ENCODE measurements at regions not wholly inside any gene's neighbourhood (a gene's known extent, or its start where the extent isn't known, plus 50 kb on each side); places are given as distances from the start of the nearest gene placed in this dataset.

DNA sequence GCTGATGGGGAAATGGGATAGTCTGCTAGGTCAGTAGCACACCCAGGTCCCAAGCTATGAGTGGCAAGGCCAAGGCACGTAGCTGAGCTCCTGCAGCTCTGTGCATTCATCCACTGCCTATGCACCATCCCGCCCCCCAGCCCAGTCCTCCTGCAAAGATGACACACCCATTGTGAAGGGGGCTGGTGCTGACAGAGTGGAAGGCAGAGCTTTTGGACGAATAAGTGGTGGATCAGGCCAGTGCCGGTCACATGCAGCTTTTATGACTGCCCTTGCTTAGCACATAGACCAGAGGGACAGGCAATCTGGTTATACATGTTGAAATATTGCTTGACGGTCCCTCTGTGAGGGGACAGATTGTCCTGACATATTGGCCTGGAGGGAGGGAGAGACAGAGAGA, 494.3 kb downstream of the PTPRU start:
- H3K79me2 ChIP-seq (ENCODE audit: control insufficient read depth, low read length) = no peaks in the 10 kb centered on the region

DNA sequence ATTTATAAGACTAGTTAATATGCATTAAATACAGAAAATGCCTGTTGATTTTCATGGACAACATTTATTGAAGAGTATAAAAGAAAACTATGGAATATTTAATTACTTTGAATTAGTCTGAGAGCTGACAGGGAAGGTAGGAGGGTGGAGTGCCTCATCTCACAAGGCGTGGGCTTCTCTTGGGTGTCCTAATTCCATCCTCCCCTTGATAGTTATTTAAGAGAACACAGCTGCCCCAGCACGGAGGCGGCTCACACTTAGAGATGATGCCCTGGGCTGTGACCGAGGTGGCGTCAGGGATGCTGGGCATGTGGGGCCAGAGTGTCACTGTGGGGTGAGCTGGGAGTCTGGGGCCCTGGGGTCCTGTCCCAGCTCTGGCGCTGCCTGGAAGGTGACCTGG, 493.0 kb downstream of the PTPRU start:
- no peaks in the 10 kb centered on the region for H3K36me3 ChIP-seq (ENCODE audit: control insufficient read depth, low read length)
- H3K4me2 ChIP-seq (ENCODE audit: low read length) = no peak overlapping the region
- no peaks in the 10 kb centered on the region for H3K4me1 ChIP-seq (ENCODE audit: control insufficient read depth, low read length)
- no peak for TF ChIP-seq EZH2phosphoT487 (IDR thresholded peaks at IDR 0.05; ENCODE audit: borderline replicate concordance, low read length)
- TF ChIP-seq, protein P1, sequence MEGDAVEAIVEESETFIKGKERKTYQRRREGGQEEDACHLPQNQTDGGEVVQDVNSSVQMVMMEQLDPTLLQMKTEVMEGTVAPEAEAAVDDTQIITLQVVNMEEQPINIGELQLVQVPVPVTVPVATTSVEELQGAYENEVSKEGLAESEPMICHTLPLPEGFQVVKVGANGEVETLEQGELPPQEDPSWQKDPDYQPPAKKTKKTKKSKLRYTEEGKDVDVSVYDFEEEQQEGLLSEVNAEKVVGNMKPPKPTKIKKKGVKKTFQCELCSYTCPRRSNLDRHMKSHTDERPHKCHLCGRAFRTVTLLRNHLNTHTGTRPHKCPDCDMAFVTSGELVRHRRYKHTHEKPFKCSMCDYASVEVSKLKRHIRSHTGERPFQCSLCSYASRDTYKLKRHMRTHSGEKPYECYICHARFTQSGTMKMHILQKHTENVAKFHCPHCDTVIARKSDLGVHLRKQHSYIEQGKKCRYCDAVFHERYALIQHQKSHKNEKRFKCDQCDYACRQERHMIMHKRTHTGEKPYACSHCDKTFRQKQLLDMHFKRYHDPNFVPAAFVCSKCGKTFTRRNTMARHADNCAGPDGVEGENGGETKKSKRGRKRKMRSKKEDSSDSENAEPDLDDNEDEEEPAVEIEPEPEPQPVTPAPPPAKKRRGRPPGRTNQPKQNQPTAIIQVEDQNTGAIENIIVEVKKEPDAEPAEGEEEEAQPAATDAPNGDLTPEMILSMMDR (IDR thresholded peaks at IDR 0.05; ENCODE audit: low read depth, low read length, poor library complexity, severe bottlenecking) = no peak
- H3K27ac ChIP-seq (ENCODE audit: low read depth, low read length) = no peak overlapping the region
- no peaks in the 10 kb centered on the region for H3K27me3 ChIP-seq (ENCODE audit: control insufficient read depth, low read length)
- H4K20me1 ChIP-seq (ENCODE audit: control insufficient read depth, insufficient read depth, low read depth, low read length) = no peaks in the 10 kb centered on the region
- H3K4me3 ChIP-seq (ENCODE audit: low read length) = no peak overlapping the region
- no peaks in the 10 kb centered on the region for H3F3A ChIP-seq (ENCODE audit: control insufficient read depth, insufficient read depth)
- H3K9me3 ChIP-seq (ENCODE audit: control insufficient read depth, insufficient read depth, low read length) = no peaks in the 10 kb centered on the region
- no peaks in the 10 kb centered on the region for H3K9me2 ChIP-seq (replicated peaks; ENCODE audit: control insufficient read depth, low read length)
- H3K79me2 ChIP-seq (ENCODE audit: control insufficient read depth, low read length) = no peaks in the 10 kb centered on the region

More for the DNA sequence above, 494.3 kb downstream of the PTPRU start:
- TF ChIP-seq, protein P1 (IDR thresholded peaks at IDR 0.05; ENCODE audit: low read depth, low read length, poor library complexity, severe bottlenecking) = no peak
- TF ChIP-seq EZH2phosphoT487 (IDR thresholded peaks at IDR 0.05; ENCODE audit: borderline replicate concordance, low read length) = no peak
- Histone ChIP-seq H3K9me3 (ENCODE audit: control insufficient read depth, insufficient read depth, low read length) (no peaks in the 10 kb centered on the region), H3K9me2 (replicated peaks; ENCODE audit: control insufficient read depth, low read length) (no peaks in the 10 kb centered on the region), H3K36me3 (ENCODE audit: control insufficient read depth, low read length) (no peaks in the 10 kb centered on the region), H4K20me1 (ENCODE audit: control insufficient read depth, insufficient read depth, low read depth, low read length) (no peaks in the 10 kb centered on the region), H3K4me3 (ENCODE audit: low read length) (no peak overlapping the region), H3K4me1 (ENCODE audit: control insufficient read depth, low read length) (no peaks in the 10 kb centered on the region), H3K27ac (ENCODE audit: low read depth, low read length) (no peak overlapping the region), H3K4me2 (ENCODE audit: low read length) (no peak overlapping the region), H3F3A (ENCODE audit: control insufficient read depth, insufficient read depth) (no peaks in the 10 kb centered on the region), H3K27me3 (ENCODE audit: control insufficient read depth, low read length) (no peaks in the 10 kb centered on the region)

DNA sequence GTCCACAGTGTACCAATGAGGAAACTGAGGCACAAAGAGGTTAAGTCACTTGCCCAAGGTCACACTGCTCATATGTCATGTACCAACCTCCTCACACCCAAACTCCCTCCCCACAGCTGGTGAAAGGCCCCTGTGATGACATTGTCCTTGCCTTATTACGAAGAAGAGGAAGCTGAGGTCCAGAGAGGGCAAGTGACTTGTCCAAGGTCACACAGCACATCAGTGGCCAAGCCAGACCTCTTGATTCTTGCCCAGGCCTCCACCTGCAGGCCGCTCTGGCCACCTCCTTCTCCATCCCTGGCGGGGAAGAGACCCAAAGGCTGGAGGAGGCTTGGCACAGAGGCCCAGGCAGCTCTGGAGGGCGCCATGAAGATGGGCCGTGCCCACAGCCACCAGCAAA, 492.4 kb downstream of the PTPRU start:
- H3K36me3 ChIP-seq (ENCODE audit: control insufficient read depth, low read length) = no peaks in the 10 kb centered on the region
- no peaks in the 10 kb centered on the region for H3K79me2 ChIP-seq (ENCODE audit: control insufficient read depth, low read length)
- H4K20me1 ChIP-seq (ENCODE audit: control insufficient read depth, insufficient read depth, low read depth, low read length) = no peaks in the 10 kb centered on the region
- no peaks in the 10 kb centered on the region for H3K9me2 ChIP-seq (replicated peaks; ENCODE audit: control insufficient read depth, low read length)
- H3K9me3 ChIP-seq (ENCODE audit: control insufficient read depth, insufficient read depth, low read length) = peaks cover under 1% of the 10 kb centered on the region; the same call in 1 of the 2 replicates
- TF ChIP-seq, protein P1 (IDR thresholded peaks at IDR 0.05; ENCODE audit: low read depth, low read length, poor library complexity, severe bottlenecking) = no peak
- H3K4me3 ChIP-seq (ENCODE audit: low read length) = no peak overlapping the region
- no peak overlapping the region for H3K4me2 ChIP-seq (ENCODE audit: low read length)
- H3K4me1 ChIP-seq (ENCODE audit: control insufficient read depth, low read length) = no peaks in the 10 kb centered on the region
- no peaks in the 10 kb centered on the region for H3K27me3 ChIP-seq (ENCODE audit: control insufficient read depth, low read length)
- H3F3A ChIP-seq (ENCODE audit: control insufficient read depth, insufficient read depth) = no peaks in the 10 kb centered on the region
- no peak overlapping the region for H3K27ac ChIP-seq (ENCODE audit: low read depth, low read length)

DNA sequence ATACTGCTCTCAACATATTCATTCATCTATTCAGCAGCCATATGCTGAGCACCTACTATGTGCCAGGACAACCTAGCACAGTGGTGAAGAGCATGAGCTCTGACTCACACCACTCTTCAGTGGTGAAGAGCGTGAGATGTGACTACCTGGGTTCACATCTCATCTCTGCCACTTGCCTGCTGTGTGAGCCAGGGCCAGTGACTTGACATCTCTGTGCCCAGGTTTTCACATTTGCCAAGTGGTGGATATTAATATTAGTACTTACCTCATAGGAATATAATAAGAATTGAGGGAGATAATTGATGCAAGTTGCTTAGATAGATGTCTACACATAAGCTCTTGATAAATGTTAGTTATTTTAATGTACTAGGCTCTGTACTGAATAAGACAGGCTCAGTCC, 488.9 kb downstream of the PTPRU start:
- no peak for TF ChIP-seq EZH2phosphoT487 (IDR thresholded peaks at IDR 0.05; ENCODE audit: borderline replicate concordance, low read length)
- TF ChIP-seq, protein P1 (IDR thresholded peaks at IDR 0.05; ENCODE audit: low read depth, low read length, poor library complexity, severe bottlenecking) = no peak
- no peaks in the 10 kb centered on the region for H3K4me1 ChIP-seq (ENCODE audit: control insufficient read depth, low read length)
- H3F3A ChIP-seq (ENCODE audit: control insufficient read depth, insufficient read depth) = no peaks in the 10 kb centered on the region
- no peak overlapping the region for H3K27ac ChIP-seq (ENCODE audit: low read depth, low read length)
- no peaks in the 10 kb centered on the region for H4K20me1 ChIP-seq (ENCODE audit: control insufficient read depth, insufficient read depth, low read depth, low read length)
- H3K36me3 ChIP-seq (ENCODE audit: control insufficient read depth, low read length) = no peaks in the 10 kb centered on the region
- peaks cover 6% of the 10 kb centered on the region; the same call in 1 of the 2 replicates for H3K9me3 ChIP-seq (ENCODE audit: control insufficient read depth, insufficient read depth, low read length)
- no peaks in the 10 kb centered on the region for H3K79me2 ChIP-seq (ENCODE audit: control insufficient read depth, low read length)
- no peak overlapping the region for H3K4me2 ChIP-seq (ENCODE audit: low read length)
- no peaks in the 10 kb centered on the region for H3K27me3 ChIP-seq (ENCODE audit: control insufficient read depth, low read length)
- H3K4me3 ChIP-seq (ENCODE audit: low read length) = no peak overlapping the region
- H3K9me2 ChIP-seq (replicated peaks; ENCODE audit: control insufficient read depth, low read length) = no peaks in the 10 kb centered on the region
